ENCODE measurements at regions not wholly inside any gene's neighbourhood (a gene's known extent, or its start where the extent isn't known, plus 50 kb on each side); places are given as distances from the start of the nearest gene placed in this dataset.
"Not testable (repeated sequence)": the region's sequence is repeated elsewhere in the genome, so short reads cannot be mapped to it uniquely, and the experiment has no call there.

GRCh38 chr21:20265707-20266440 lies 732.3 kb upstream of the NCAM2 start:
- no peak for DNase-seq (ENCODE audit: low spot score)

GRCh38 chr21:20266441-20266710 lies 731.8 kb upstream of the NCAM2 start:
- no peak for DNase-seq (ENCODE audit: low spot score)

GRCh38 chr21:20270365-20271055 lies 727.7 kb upstream of the NCAM2 start:
- no peak for DNase-seq (ENCODE audit: low spot score)

DNA sequence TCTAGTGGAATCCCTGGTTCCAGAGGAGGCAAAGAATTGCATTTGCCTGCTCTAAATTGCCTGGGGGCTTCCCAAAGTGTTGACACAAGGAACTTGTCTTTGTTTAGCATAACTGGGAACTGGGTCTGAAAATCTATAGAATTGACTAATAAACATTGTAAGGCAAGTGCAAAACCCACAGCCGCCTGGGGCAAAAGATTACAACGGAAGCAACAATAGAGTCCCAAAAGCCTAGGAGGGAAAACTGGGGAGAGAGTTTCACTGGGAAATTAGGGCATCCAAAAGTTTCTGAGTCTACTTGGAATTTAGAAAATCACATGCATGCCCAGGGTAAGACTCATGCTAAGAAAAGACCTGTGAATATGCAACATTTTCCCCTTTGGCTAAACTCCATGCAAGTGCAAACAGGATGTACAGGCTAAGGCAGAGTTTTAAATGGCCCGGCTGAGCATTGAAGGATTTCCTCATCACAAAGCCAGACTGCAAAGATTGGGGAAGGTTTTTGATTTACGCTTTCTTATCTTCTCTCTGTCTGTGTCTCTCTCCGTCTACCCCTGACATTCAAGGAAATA lies 725.3 kb upstream of the NCAM2 start:
- DNase-seq (ENCODE audit: low spot score): no peak

- DNase-seq (ENCODE audit: low spot score): no peak
Observed at GRCh38 chr21:20276377-20276776, 721.8 kb upstream of the NCAM2 start.

DNA sequence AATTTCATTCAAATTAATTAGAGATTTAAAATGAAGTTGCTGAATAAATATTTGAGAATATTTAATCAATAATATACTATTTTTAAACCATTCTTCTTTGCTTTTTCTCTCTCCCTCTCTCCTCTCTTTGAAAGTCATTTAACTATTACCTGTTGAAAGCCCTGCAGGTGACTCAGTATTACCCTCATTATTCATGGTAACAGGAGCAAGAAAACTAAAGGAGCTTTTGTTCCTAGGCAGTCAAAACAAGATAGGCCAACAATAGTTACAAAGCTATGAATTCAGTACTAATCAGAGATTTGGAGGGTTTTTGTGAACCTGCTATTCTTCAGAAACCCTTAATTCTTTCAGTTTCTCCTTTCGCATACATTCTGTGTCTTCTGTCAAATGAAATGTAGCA lies 721.3 kb upstream of the NCAM2 start:
- no peak for DNase-seq (ENCODE audit: low spot score)

GRCh38 chr21:20283836-20284235 lies 714.4 kb upstream of the NCAM2 start:
- no peak for DNase-seq (ENCODE audit: low spot score)

- DNase-seq (ENCODE audit: low spot score): no peak
Observed at GRCh38 chr21:20292280-20292679, 705.9 kb upstream of the NCAM2 start.

DNA sequence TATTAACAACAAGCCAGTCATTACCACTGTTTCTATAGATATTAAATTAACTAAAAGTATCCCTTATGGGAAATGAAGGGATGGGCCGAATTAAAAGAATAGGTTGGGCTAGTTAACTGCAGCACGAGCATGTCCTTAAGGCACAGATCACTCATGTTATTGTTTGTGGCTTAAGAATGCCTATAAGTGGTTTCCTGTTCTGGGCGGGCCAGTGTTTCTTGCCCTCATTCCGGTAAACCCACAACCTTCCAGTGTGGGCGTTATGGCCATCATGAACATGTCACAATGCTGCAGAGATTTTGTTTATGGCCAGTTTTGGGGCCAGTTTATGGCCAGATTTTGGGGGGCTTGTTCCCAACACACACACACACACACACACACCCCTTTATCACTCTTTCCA lies 705.4 kb upstream of the NCAM2 start:
- not testable (repeated sequence) for DNase-seq (ENCODE audit: low spot score)

- DNase-seq (ENCODE audit: low spot score): no peak
Observed at GRCh38 chr21:20301395-20301794, 696.8 kb upstream of the NCAM2 start.

GRCh38 chr21:20302084-20302483 lies 696.1 kb upstream of the NCAM2 start:
- no peak for DNase-seq (ENCODE audit: low spot score)

DNA sequence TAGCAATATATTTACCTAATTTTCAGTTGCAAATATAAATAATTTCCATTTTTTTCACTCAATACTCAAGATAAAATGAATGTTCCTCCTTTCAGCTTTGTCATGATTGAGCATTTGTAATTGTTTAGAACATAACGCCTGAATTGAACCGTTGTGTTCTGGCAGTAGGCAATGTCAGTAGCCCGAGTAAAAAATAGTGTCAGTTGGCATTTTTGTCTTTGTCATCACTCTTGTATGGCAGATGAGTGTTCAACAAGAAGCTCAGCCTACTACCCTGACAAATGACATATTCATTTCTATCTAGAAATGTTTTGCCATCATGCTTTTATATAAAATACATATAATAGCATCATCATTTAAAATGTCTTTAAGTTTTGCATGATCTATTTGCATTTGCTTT lies 691.4 kb upstream of the NCAM2 start:
- DNase-seq (ENCODE audit: low spot score): no peak

DNA sequence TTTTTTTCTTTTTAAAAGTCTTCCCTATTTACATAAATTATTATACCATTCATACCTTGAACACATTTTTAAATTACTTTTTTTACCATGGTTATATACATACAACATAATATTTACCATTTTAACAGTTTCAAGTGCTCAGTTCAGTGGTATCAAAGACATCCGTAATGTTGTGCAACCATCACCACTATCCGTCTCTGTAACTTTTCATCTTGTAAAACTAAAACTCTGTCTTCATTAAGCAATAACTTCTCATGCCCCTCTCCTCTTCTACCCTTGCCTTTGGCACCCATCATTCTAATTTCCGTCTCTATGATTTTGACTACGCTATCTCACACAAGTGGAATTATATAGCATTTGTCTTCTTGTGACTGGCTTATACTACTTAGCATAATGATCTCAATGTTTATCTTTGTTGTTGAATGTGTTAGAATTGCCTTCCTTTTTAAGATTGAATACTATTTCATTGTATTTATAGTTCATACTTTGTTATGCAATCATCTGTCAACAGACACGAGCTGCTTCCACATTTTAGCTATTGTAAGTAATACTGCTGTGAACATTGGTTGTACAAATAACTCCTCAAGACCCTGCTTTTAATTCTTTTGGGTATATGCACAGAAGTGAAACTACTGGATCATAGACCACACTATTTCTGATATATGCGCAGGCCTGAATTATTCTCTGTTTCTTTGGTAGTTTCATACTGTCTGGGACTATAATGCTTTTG lies 689.5 kb upstream of the NCAM2 start:
- DNase-seq (ENCODE audit: low spot score): no peak

GRCh38 chr21:20311234-20311787 lies 686.9 kb upstream of the NCAM2 start:
- no peak for DNase-seq (ENCODE audit: low spot score)

DNA sequence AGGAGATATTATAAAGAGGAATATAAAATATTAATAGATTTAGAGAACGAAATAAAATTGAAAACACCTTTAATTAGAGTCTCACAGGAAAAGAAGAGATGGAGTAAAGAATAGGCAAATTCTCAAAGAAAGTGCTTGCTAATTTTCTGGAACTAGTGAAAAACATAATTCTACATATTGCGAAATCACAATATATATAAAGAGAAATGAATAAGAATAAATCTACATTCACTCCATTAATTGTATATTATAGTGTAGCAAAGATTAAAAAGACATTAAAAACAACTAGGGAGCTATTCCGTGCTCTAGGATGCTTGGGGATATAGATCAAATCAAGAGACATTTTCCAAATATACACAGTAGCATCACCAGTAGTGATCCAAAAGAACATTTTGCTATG lies 685.2 kb upstream of the NCAM2 start:
- no peak for DNase-seq (ENCODE audit: low spot score)

GRCh38 chr21:20315042-20315441 lies 683.2 kb upstream of the NCAM2 start:
- DNase-seq (ENCODE audit: low spot score): no peak

DNA sequence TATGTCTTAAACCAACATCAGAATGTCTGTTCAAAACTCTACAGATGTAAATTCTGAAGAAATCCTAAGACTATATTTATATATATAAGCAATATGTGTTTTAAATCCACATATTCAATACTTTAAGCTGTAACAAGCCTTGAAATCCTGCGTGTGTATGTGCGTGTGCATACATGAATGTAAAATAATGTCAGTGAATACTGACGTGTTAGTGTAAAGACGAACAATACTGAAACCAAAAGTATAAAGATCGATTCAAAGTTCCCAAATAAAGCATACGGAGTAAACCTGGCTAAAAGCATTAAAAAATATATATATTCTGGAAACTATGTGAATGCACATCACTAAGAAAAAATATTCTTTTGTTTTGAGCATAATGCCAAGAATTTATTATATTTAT lies 668.6 kb upstream of the NCAM2 start:
- DNase-seq (ENCODE audit: low spot score): no peak

GRCh38 chr21:20330652-20331051 lies 667.6 kb upstream of the NCAM2 start:
- no peak for DNase-seq (ENCODE audit: low spot score)

GRCh38 chr21:20334585-20334984 lies 663.6 kb upstream of the NCAM2 start:
- DNase-seq (ENCODE audit: low spot score): no peak

- DNase-seq (ENCODE audit: low spot score): no peak
Observed at GRCh38 chr21:20341431-20341830, 656.8 kb upstream of the NCAM2 start.

DNA sequence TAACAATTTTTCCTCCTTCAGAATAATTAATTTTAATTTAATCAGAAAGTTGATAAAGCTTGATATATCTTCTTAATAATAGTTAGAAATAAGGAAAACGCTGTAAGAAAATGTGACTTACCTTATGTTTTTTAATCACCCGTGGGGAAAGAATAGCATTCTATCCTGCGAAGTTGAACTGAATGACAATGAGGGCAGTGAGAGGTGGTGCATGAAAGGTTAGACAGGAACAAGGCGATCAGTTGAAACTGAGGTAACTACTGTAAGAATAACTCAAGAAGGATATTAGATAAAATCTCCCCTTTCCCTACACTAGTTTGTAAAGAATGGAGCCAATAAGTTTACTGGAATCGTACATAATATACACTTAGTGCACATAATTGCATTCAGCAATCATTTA lies 655.0 kb upstream of the NCAM2 start:
- DNase-seq (ENCODE audit: low spot score): no peak

- no peak for DNase-seq (ENCODE audit: low spot score)
Observed at GRCh38 chr21:20351138-20351537, 647.1 kb upstream of the NCAM2 start.

- DNase-seq (ENCODE audit: low spot score): no peak
Observed at GRCh38 chr21:20353351-20353750, 644.9 kb upstream of the NCAM2 start.

Measured in HuH-7 (cell line).